Endothelial cell of umbilical vein (primary cell): ENCODE measurements at regions not wholly inside any gene's neighbourhood (a gene's known extent, or its start where the extent isn't known, plus 50 kb on each side); places are given as distances from the start of the nearest gene placed in this dataset.

Experiments
- BruUV-seq: library from RNA; stranded (reverse); fragments of 400-500 nt; replicated peaks from 2 replicates; lab custom pipeline; 2021; lab: Mats Ljungman, UMichigan
- CTCF ChIA-PET: fragments of 300-600, 350-600 bp; sonication (Branson Sonifier 250); formaldehyde crosslinking; loops from one replicate; lab custom pipeline; 2021; ENCODE audit warnings: antibody characterized with exemption, inconsistent platforms; lab: Charles Lee
- POLR2A ChIA-PET: fragments of 300-600, 350-600 bp; sonication (Branson Sonifier 250); formaldehyde crosslinking; loops from one replicate; lab custom pipeline; 2021; ENCODE audit warnings: antibody characterized with exemption, inconsistent platforms; lab: Charles Lee
- DNase-seq: peaks from one replicate; pipeline ENCODE4 v3.0.0-alpha.2; 2011; ENCODE audit warnings: low read depth, low spot score
- FAIRE-seq: peaks from 2 replicates; lab custom pipeline; 2011; peaks lifted over from hg19 to GRCh38; lab: Jason Lieb, UNC
- H2AFZ ChIP-seq: 2 replicates; pipeline ENCODE4 v1.6.0; 2012; ENCODE audit warnings: low read depth, low read length, control low read depth, inconsistent platforms
- H3K27ac ChIP-seq: 2 replicates; pipeline ENCODE4 v1.5.1; 2011; ENCODE audit warnings: low read depth, mild to moderate bottlenecking, control low read depth, low read length, moderate library complexity; ENCODE audit not compliant: insufficient read depth
- H3K27me3 ChIP-seq, 2 experiments: 2 replicates each; pipeline versions ENCODE4 v1.6.0 to v1.6.1; 2011; ENCODE audit warnings: low read length in 2 of 2, mixed read lengths in 1 of 2; ENCODE audit not compliant: control insufficient read depth in 2 of 2, insufficient read depth in 2 of 2
- H3K36me3 ChIP-seq, 2 experiments: 2 replicates in 1 of 2; 3 replicates in 1 of 2; pipeline ENCODE4 v1.5.1; 2011; ENCODE audit warnings: low read length in 2 of 2, mild to moderate bottlenecking in 1 of 2, moderate library complexity in 1 of 2; ENCODE audit not compliant: control insufficient read depth in 2 of 2, insufficient read depth in 2 of 2; ENCODE audit errors: extremely low read depth in 1 of 2
- H3K4me1 ChIP-seq: 3 replicates; pipeline ENCODE4 v1.5.1; 2011; ENCODE audit warnings: mild to moderate bottlenecking, low read length; ENCODE audit not compliant: control insufficient read depth, insufficient read depth; ENCODE audit errors: extremely low read depth
- H3K4me2 ChIP-seq: 2 replicates; pipeline ENCODE4 v1.6.1; 2011; ENCODE audit warnings: low read length, control low read depth, mixed read lengths; ENCODE audit not compliant: insufficient read depth
- H3K4me3 ChIP-seq, 3 experiments: fragments of 200-600 bp in 1 of 3; sonication (generic), shearing (Covaris generic) in 1 of 3; replicated peaks in 1 of 3; 2 replicates each; pipeline ENCODE4 v1.5.1; 2011 to 2016; ENCODE audit warnings: control low read depth in 3 of 3, low read length in 3 of 3, mild to moderate bottlenecking in 2 of 3, inconsistent platforms in 1 of 3, low read depth in 1 of 3, moderate library complexity in 1 of 3; ENCODE audit not compliant: insufficient read depth in 1 of 3
- H3K79me2 ChIP-seq: 2 replicates; pipeline ENCODE4 v1.6.0; 2012; ENCODE audit warnings: low read length, inconsistent platforms; ENCODE audit not compliant: control insufficient read depth, insufficient read depth
- H3K9ac ChIP-seq: replicated peaks from 2 replicates; pipeline ENCODE3; 2011; ENCODE audit warnings: low read length, control low read depth; ENCODE audit not compliant: insufficient read depth; ENCODE audit errors: extremely low read depth
- H3K9me1 ChIP-seq: replicated peaks from 3 replicates; pipeline ENCODE4 v1.6.0; 2011; ENCODE audit warnings: mild to moderate bottlenecking, low read length; ENCODE audit not compliant: control insufficient read depth, insufficient read depth; ENCODE audit errors: extremely low read depth
- H3K9me3 ChIP-seq: replicated peaks from 2 replicates; pipeline ENCODE4 v1.5.1; 2012; ENCODE audit warnings: low read length, inconsistent platforms; ENCODE audit not compliant: control insufficient read depth, insufficient read depth
- H4K20me1 ChIP-seq: replicated peaks from 2 replicates; pipeline ENCODE3; 2011; ENCODE audit warnings: mild to moderate bottlenecking, low read length; ENCODE audit not compliant: control insufficient read depth, insufficient read depth; ENCODE audit errors: extremely low read depth
- CTCF ChIP-seq, 2 donors: IDR thresholded peaks; 1 replicate in 1 of 2; 2 replicates in 1 of 2; pipeline ENCODE4 v1.5.1; 2011; ENCODE audit warnings: low read length in 2 of 2, mild to moderate bottlenecking in 2 of 2, moderate library complexity in 2 of 2, control low read depth in 1 of 2, inconsistent platforms in 1 of 2, low read depth in 1 of 2; ENCODE audit not compliant: insufficient read depth in 1 of 2; ENCODE audit errors: extremely low read depth in 1 of 2
- EZH2 ChIP-seq: IDR thresholded peaks from 2 replicates; pipeline ENCODE4 v1.6.1; 2012; ENCODE audit warnings: borderline replicate concordance, low read depth, mild to moderate bottlenecking, moderate library complexity, low read length, inconsistent platforms; ENCODE audit not compliant: severe bottlenecking
- FOS ChIP-seq: IDR thresholded peaks from 2 replicates; pipeline ENCODE4 v1.6.1; 2011; ENCODE audit warnings: mild to moderate bottlenecking, low read length, moderate library complexity, borderline replicate concordance; ENCODE audit not compliant: insufficient read depth
- GATA2 ChIP-seq: IDR thresholded peaks from 2 replicates; pipeline ENCODE4 v1.7.0; 2011; ENCODE audit warnings: low read depth, mild to moderate bottlenecking, moderate library complexity, mixed read lengths, low read length; ENCODE audit not compliant: insufficient read length, insufficient read depth
- JUN ChIP-seq: IDR thresholded peaks from 2 replicates; pipeline ENCODE4 v1.6.1; 2011; ENCODE audit warnings: borderline replicate concordance, low read depth; ENCODE audit not compliant: insufficient read length, insufficient read depth
- MAX ChIP-seq: IDR thresholded peaks from 2 replicates; pipeline ENCODE4 v1.6.1; 2011; ENCODE audit not compliant: insufficient read depth, insufficient read length
- MYC ChIP-seq: IDR thresholded peaks from one replicate; pipeline ENCODE4 v1.6.1; 2011; ENCODE audit warnings: mild to moderate bottlenecking, low read depth, low read length
- POLR2A ChIP-seq: IDR thresholded peaks from 2 replicates; pipeline ENCODE4 v1.6.1; 2012; ENCODE audit warnings: low read depth, mild to moderate bottlenecking, control low read depth, low read length
- POLR2AphosphoS5 ChIP-seq: IDR thresholded peaks from 2 replicates; pipeline ENCODE4 v1.6.1; 2012; ENCODE audit warnings: low read depth, mild to moderate bottlenecking, control low read depth, low read length, moderate library complexity; ENCODE audit not compliant: insufficient read depth
- dilution Hi-C: fragments of 300-500 bp; cut with MboI; formaldehyde crosslinking; loops from one replicate; pipeline ENCODE4 v1.15.0; 2019; ENCODE audit warnings: low sequenced_read_pairs; ENCODE audit not compliant: extremely low pct_ligation_motif_present
- intact Hi-C: fragments of 100-400 bp; cut with micrococcal nuclease; formaldehyde crosslinking; loops from one replicate; pipeline ENCODE4 v1.10.0; 2022

GRCh38 chr6:5860849-5861248 is 145.9 kb downstream of the NRN1 start:
- TF ChIP-seq MYC (no peak), EZH2 (no peak), JUN (no peak), POLR2AphosphoS5 (no peak), POLR2A (no peak), CTCF (IDR thresholded peaks at IDR 0.05; ENCODE audit: extremely low read depth in 1 of 2, insufficient read depth in 1 of 2, low read depth in 1 of 2, low read length in 2 of 2) (no peak), MAX (no peak), FOS (no peak), GATA2 (no peak)
- Histone ChIP-seq H3K9me1 (no peaks in the 10 kb centered on the region), H3K27me3 (no peaks in the 10 kb centered on the region), H3K4me3 (no peak overlapping the region), H3K9ac (no peak overlapping the region), H3K4me1 (no peaks in the 10 kb centered on the region), H3K36me3 (no peaks in the 10 kb centered on the region), H3K27ac (no peak overlapping the region), H3K79me2 (no peaks in the 10 kb centered on the region), H3K9me3 (no peaks in the 10 kb centered on the region), H4K20me1 (no peaks in the 10 kb centered on the region), H3K4me2 (no peak overlapping the region), H2AFZ (no peak overlapping the region)
- DNase-seq (no peak), FAIRE-seq (no peak)
- intact Hi-C loops (no loop called here), dilution Hi-C loops (no loop called here)
- ChIA-PET POLR2A (no interaction called here), CTCF (no interaction called here)
- no TSS peak for BruUV-seq
